HL-60 (cell line): ENCODE measurements at regions not wholly inside any gene's neighbourhood (a gene's known extent, or its start where the extent isn't known, plus 50 kb on each side); places are given as distances from the start of the nearest gene placed in this dataset.

Experiments used
- DNase-seq, 2 experiments: peaks; one replicate each; pipeline ENCODE4 v3.0.0-alpha.2; 2010 to 2020; ENCODE audit warnings: low read depth in 1 of 2, low spot score in 1 of 2
- H3K27ac ChIP-seq: fragments of 250-450 bp; sonication (Bioruptor Pico); replicated peaks from 2 replicates; pipeline ENCODE4 v1.5.1; 2020; ENCODE audit warnings: mild to moderate bottlenecking, moderate library complexity
- H3K27me3 ChIP-seq: fragments of 250-450 bp; sonication (Bioruptor Pico); 2 replicates; pipeline ENCODE4 v1.5.1; 2021; ENCODE audit warnings: mild to moderate bottlenecking, moderate library complexity; ENCODE audit not compliant: insufficient read depth, poor library complexity, severe bottlenecking
- H3K4me3 ChIP-seq: replicated peaks from 2 replicates; pipeline ENCODE4 v1.5.1; 2011; ENCODE audit warnings: mild to moderate bottlenecking, control low read depth, low read length; ENCODE audit not compliant: insufficient read depth
- CTCF ChIP-seq: IDR thresholded peaks from one replicate; pipeline ENCODE4 v1.5.1; 2011; ENCODE audit warnings: low read length, control low read depth, inconsistent platforms; ENCODE audit not compliant: insufficient read depth
- GABPA ChIP-seq: IDR thresholded peaks from 2 replicates; pipeline ENCODE4 v1.6.1; 2012; ENCODE audit warnings: low read depth
- POLR2AphosphoS5 ChIP-seq: IDR thresholded peaks from 2 replicates; pipeline ENCODE4 v1.6.1; 2012; ENCODE audit warnings: low read depth
- REST ChIP-seq: IDR thresholded peaks from 2 replicates; pipeline ENCODE4 v1.6.1; 2012; ENCODE audit warnings: low read depth; ENCODE audit not compliant: insufficient replicate concordance
- SPI1 ChIP-seq: IDR thresholded peaks from 2 replicates; pipeline ENCODE4 v1.6.1; 2012; ENCODE audit warnings: low read depth, mild to moderate bottlenecking, borderline replicate concordance

GRCh38 chr16:55142405-55142804 is 181.6 kb upstream of the IRX6 start:
- H3K4me3 ChIP-seq, result no peak overlapping the region
- H3K27me3 ChIP-seq, result no peaks in the 10 kb centered on the region
- DNase-seq, result no peak
- TF ChIP-seq CTCF, result no peak
- TF ChIP-seq SPI1, result no peak
- no peak for TF ChIP-seq REST
- TF ChIP-seq GABPA, result no peak
- TF ChIP-seq POLR2AphosphoS5, result no peak
- no peak overlapping the region for H3K27ac ChIP-seq

- TF ChIP-seq REST, result no peak
- no peak for TF ChIP-seq SPI1
- TF ChIP-seq CTCF, result no peak
- no peak for TF ChIP-seq POLR2AphosphoS5
- no peak for TF ChIP-seq GABPA
- Histone ChIP-seq H3K27ac (no peak overlapping the region), H3K4me3 (no peak overlapping the region), H3K27me3 (no peaks in the 10 kb centered on the region)
- no peak for DNase-seq
Measured at GRCh38 chr16:55144651-55145050, 179.4 kb upstream of the IRX6 start.

- Histone ChIP-seq H3K27me3 (no peaks in the 10 kb centered on the region), H3K4me3 (no peak overlapping the region), H3K27ac (no peak overlapping the region)
- TF ChIP-seq GABPA (no peak), REST (no peak), POLR2AphosphoS5 (no peak), CTCF (no peak), SPI1 (no peak)
- DNase-seq, result no peak
Measured at GRCh38 chr16:55145771-55146603, 178.0 kb upstream of the IRX6 start.
